ENCODE measurements at regions not wholly inside any gene's neighbourhood (a gene's known extent, or its start where the extent isn't known, plus 50 kb on each side); places are given as distances from the start of the nearest gene placed in this dataset.
"Not testable (repeated sequence)": the region's sequence is repeated elsewhere in the genome, so short reads cannot be mapped to it uniquely, and the experiment has no call there.

- DNase-seq, result not testable (repeated sequence)
Observed at GRCh38 chr7:97234494-97234893, 117.0 kb downstream of the SDHAF3 start.

- DNase-seq, result no peak
Observed at GRCh38 chr7:97246317-97246716, 128.8 kb downstream of the SDHAF3 start.

- DNase-seq, result not testable (repeated sequence)
Observed at GRCh38 chr7:97258187-97258586, 140.7 kb downstream of the SDHAF3 start.

DNA sequence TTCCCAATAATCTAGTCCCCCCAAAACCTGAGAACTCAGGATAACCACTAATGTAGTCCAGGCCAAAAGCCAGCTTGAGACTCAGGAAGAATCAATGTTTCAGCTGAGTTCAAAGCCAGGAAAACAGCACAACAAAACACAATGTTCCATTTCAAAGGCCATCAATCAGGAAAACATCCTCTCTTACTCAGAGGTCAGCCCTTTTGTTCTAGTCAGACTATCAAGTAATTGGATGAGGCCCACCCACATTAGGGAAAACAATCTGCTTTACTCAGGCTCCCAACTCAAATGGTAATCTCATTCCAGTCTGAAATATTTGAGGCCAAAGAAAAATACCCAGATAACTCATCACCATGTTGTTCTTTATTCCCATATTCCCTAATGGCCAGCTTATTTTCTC lies 152.2 kb downstream of the SDHAF3 start:
- no peak for DNase-seq

DNA sequence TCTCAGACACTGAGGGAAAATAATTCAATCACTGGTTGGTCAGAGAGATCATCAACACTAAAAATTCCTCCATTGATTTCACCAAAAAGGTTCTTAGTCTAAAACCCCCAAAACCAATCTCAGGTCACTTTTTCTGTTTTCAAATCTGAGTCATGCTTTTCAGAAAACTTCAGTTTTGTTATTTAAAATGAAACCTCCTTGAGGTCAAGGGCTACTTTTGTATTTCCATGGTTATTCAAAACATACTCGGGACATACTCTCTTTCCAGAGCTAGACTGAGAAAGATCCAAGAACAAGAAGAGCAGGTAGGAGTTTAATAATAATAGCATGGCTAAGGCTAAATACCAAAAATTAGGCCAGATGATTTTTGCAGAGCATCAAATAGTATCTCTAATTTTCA lies 152.8 kb downstream of the SDHAF3 start:
- no peak for DNase-seq

DNA sequence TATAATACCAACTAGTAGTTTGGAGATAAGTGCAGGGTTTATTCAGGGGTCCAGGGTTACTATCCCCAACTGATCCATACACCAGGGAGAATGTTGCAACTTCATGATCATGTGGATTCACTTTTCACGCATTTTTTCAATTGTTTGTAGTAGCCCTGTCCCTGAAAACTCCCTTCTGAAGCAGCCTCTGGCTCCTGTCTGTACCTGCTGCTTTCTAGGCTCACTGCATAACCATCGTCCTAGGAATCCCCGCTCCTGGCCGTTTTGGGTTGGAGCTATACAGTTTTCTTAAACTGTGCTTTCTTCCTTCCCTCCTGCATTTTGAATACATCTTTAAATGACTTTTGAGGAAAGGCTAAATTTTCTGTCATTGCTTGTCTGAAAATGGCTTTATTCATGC lies 154.1 kb downstream of the SDHAF3 start:
- no peak for DNase-seq

DNA sequence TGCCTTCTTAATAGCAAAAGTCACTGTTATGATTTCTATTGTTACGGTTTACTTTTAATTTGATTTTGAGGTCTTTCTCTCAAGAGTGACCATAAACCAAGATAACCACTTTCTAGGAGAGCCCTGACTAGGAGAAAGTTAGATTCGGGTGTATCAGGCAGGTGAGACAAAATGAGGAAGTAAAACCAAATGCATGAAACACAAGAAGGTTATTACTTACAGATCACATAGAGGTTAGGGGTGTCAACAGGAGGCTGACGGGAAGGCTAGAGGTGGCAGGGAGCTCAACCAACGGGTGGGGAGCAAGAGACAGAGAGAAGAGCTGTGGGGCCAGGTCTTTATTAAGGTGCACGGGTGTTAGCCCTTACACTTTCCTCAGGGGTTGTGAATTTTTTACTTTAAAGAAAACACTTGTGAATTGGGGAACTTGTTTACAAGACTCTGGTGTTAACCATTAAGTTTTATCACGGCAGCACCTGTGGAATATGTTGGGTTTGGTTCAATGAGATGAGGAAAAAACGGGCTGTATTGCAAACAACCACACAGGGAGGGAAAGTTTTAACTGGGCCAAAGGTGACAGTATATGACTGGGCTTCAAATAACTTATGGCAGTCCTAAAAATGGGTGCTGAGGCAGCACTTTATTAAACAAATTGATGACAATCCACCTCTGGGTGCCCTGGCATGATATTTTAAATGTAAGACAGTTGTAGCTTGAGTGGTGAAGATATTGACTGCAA lies 154.9 kb downstream of the SDHAF3 start:
- no peak for DNase-seq

- no peak for DNase-seq
Observed at GRCh38 chr7:97275475-97275874, 158.0 kb downstream of the SDHAF3 start.

DNA sequence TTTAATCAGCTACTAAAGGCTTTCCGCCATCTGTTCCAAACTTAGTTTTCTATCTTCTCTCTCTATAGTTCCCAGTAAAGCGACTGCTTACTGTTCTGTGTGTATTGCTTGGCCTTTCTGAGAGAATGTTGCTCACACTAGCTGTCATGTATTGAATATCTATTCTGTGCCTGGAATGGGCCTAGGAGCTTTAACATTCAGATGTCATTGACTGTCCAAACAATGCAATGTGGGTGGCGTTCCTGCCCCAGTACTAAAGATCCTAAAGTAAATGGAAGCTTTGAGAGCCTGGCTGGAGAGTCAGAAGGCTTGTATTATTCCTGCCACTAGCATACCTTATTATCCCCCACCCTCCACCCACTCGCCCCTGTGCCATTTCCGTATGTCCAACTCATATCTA lies 163.5 kb downstream of the SDHAF3 start:
- DNase-seq, result no peak

GRCh38 chr7:97285348-97285747 lies 167.8 kb downstream of the SDHAF3 start:
- DNase-seq, result no peak

DNA sequence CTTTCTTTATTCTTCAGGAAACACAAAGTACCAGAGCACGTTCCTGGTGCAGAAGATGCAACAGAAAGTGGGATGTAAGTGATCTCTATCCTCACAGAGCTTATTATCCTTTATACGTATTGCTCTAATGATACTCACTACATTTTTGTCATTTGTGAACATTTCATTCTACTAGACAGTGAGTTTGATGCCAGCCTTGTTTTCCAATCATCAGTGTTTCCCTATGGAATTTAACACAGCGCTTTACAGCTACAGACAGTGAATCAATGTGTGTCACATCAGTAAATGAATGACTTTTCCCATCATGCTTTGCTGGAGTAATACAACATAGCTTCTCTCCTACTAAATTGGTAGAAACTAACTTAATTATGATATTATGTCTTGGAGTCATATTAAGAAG lies 175.5 kb downstream of the SDHAF3 start:
- DNase-seq, result no peak

- no peak for DNase-seq
Observed at GRCh38 chr7:97298561-97298960, 181.1 kb downstream of the SDHAF3 start.

GRCh38 chr7:97305589-97305988 lies 188.1 kb downstream of the SDHAF3 start:
- DNase-seq, result no peak

GRCh38 chr7:97307521-97308108 lies 190.1 kb downstream of the SDHAF3 start:
- DNase-seq, result no peak

DNA sequence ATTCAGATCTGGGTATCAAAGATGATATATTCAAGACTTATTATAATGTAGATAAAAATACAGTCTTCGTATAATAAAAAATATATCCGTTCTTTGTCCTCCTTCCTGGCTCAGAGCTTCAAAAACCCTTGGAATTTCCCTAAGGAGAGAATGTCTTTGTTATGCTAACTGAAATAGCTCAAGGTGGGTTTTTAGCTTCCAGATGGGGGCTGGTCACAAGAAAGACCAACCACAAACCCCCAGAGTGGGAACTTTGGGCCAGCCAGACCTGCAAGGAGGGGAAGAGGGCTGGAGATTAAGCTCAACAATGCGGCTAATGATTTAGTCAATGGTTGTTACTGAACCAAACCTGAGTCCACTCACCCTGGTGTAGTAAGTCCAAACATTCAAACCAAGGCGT lies 196.4 kb downstream of the SDHAF3 start:
- no peak for DNase-seq

DNA sequence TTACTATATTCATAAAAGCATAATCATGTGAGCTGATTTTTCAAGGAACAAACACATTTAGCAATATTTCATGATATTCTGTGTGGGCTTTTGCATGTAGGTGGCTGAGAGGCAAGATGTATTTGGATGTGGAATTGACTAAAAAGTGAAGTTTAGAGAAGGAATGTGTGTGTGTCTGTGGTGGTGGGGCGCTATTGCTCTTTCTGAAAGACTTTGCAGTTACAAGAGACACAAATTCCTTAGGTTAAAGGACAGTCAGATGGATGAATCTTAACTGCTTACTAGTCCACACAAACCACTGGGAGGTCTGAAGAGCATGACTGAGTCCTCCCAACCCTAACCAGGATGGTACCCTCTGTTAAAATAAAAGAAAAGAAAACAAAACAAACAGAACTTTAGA lies 200.1 kb downstream of the SDHAF3 start:
- DNase-seq, result no peak

DNA sequence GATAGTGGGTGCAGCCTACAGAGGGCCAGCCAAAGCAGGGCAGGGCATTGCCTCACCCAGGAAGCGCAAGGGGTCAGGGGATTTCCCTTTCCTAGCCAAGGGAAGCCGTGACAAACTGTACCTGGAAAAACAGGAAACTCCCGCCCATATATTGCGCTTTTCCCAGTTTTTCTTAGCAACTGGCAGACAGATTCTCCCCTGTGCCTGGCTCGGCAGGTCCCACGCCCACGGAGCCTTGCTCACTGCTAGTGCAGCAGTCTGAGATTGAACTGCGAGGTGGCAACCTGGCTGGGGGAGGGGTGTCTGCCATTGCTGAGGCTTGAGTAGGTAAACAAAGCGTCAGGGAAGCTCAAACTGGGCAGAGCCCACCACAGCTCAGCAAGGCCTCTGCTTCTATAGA lies 212.4 kb downstream of the SDHAF3 start:
- not testable (repeated sequence) for DNase-seq

GRCh38 chr7:97337849-97338248 lies 220.4 kb downstream of the SDHAF3 start:
- no peak for DNase-seq

DNA sequence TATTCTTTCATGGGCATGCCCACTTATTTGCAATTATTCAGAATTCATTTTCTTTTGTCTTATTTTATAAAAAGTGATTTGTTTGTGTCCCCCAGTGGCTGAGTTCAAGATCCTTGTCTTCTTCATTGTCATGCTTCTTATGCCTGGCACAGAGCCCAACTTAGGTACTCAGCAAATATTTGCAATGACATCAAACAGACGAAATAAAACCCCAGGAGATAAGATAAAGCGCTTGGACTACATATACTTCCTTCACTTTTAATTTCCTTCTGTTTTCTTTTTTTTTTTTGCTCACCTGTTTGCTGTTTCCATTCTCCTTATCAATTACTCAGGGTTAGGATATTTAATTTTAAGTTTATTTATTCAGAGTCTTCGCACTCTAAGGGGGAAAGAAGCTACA lies 225.0 kb downstream of the SDHAF3 start:
- no peak for DNase-seq

DNA sequence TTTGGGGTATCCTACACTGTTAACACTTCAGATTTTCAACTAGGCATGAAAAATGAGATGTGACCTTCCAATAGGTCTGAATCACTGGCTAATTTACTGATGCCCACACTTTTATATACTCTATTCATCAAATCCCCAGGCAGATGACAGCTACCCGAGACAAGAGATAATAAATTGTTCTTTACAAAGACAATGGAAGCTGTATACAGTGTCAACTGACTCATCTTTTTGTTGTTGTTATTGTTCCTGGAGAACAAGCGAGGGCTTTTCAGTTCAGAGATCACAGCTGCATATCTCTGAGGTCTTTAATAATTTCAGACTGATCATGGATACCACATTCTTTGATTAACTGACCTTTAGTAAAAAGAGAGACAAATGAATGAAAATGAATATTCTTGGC lies 228.9 kb downstream of the SDHAF3 start:
- DNase-seq, result no peak

GRCh38 chr7:97351488-97351887 lies 234.0 kb downstream of the SDHAF3 start:
- no peak for DNase-seq

GRCh38 chr7:97357459-97357858 lies 240.0 kb downstream of the SDHAF3 start:
- DNase-seq, result no peak

- no peak for DNase-seq
Observed at GRCh38 chr7:97372882-97373281, 255.4 kb downstream of the SDHAF3 start.

DNA sequence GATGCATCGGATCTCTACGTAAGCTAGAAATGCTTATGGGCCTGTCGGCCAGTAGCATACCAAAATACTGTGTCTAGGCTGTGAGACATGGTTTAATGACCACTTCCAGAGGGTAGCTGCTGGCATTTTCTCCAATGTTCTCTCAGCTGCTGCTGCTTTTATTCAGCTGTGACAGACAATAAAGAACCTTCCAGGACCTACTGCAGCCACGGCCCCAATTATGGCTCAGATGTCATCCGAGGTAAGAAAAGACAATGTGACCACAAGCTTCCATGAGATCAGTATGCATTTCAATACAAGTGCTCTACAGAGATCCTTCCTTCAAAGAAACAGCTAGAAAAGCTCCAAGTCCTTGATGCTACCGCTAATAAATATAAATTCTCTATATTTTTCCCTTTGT lies 256.2 kb downstream of the SDHAF3 start:
- DNase-seq, result no peak
